GM21423 (cell line): ENCODE measurements at regions not wholly inside any gene's neighbourhood (a gene's known extent, or its start where the extent isn't known, plus 50 kb on each side); places are given as distances from the start of the nearest gene placed in this dataset.

ENCODE experiments used
- ATAC-seq: cut with Tn5 transposase; IDR thresholded peaks from one replicate; pipeline ENCODE4 v1.9.1; 2021; ENCODE audit warnings: mild to moderate bottlenecking, moderate library complexity; ENCODE audit not compliant: unreplicated experiment

- ATAC-seq = no peak
These were observed 53.6 kb upstream of the NT5E start for GRCh38 chr6:85396159-85396808.

GRCh38 chr6:85395746-85396145 is 54.1 kb upstream of the NT5E start:
- ATAC-seq = no peak

- no peak for ATAC-seq
These were observed 54.9 kb upstream of the NT5E start for GRCh38 chr6:85394853-85395538.

GRCh38 chr6:85394199-85394598 is 55.7 kb upstream of the NT5E start:
- ATAC-seq = no peak

GRCh38 chr6:85392379-85392778 is 57.5 kb upstream of the NT5E start:
- no peak for ATAC-seq

GRCh38 chr6:85390775-85391174 is 59.1 kb upstream of the NT5E start:
- no peak for ATAC-seq

GRCh38 chr6:85390105-85390728 is 59.7 kb upstream of the NT5E start:
- no peak for ATAC-seq

- ATAC-seq = no peak
These were observed 60.6 kb upstream of the NT5E start for GRCh38 chr6:85389151-85389797.

GRCh38 chr6:85388531-85388930 is 61.4 kb upstream of the NT5E start:
- ATAC-seq = no peak

GRCh38 chr6:85385636-85386315 is 64.1 kb upstream of the NT5E start:
- ATAC-seq = no peak

GRCh38 chr6:85383042-85383441 is 66.8 kb upstream of the NT5E start:
- ATAC-seq = no peak

- ATAC-seq = no peak
These were observed 67.3 kb upstream of the NT5E start for GRCh38 chr6:85382541-85382940.

GRCh38 chr6:85372915-85373270 is 77.0 kb upstream of the NT5E start:
- no peak for ATAC-seq

GRCh38 chr6:85372188-85372914 is 77.5 kb upstream of the NT5E start:
- no peak for ATAC-seq

GRCh38 chr6:85368631-85369030 is 81.3 kb upstream of the NT5E start:
- ATAC-seq = peak; percentile 82

GRCh38 chr6:85364344-85364743 is 85.5 kb upstream of the NT5E start:
- ATAC-seq = no peak

- no peak for ATAC-seq
These were observed 86.0 kb upstream of the NT5E start for GRCh38 chr6:85363870-85364269.

- ATAC-seq = no peak
These were observed 87.1 kb upstream of the NT5E start for GRCh38 chr6:85362652-85363310.

GRCh38 chr6:85361643-85362014 is 88.3 kb upstream of the NT5E start:
- no peak for ATAC-seq
